Endothelial cell of umbilical vein (primary cell): ENCODE measurements at regions not wholly inside any gene's neighbourhood (a gene's known extent, or its start where the extent isn't known, plus 50 kb on each side); places are given as distances from the start of the nearest gene placed in this dataset.

Experiments used
- BruUV-seq: library from RNA; stranded (reverse); fragments of 400-500 nt; replicated peaks from 2 replicates; lab custom pipeline; 2021; lab: Mats Ljungman, UMichigan
- CTCF ChIA-PET: fragments of 300-600, 350-600 bp; sonication (Branson Sonifier 250); formaldehyde crosslinking; loops from one replicate; lab custom pipeline; 2021; ENCODE audit warnings: antibody characterized with exemption, inconsistent platforms; lab: Charles Lee
- POLR2A ChIA-PET: fragments of 300-600, 350-600 bp; sonication (Branson Sonifier 250); formaldehyde crosslinking; loops from one replicate; lab custom pipeline; 2021; ENCODE audit warnings: antibody characterized with exemption, inconsistent platforms; lab: Charles Lee
- DNase-seq: peaks from one replicate; pipeline ENCODE4 v3.0.0-alpha.2; 2011; ENCODE audit warnings: low read depth, low spot score
- FAIRE-seq: peaks from 2 replicates; lab custom pipeline; 2011; peaks lifted over from hg19 to GRCh38; lab: Jason Lieb, UNC
- H2AFZ ChIP-seq: 2 replicates; pipeline ENCODE4 v1.6.0; 2012; ENCODE audit warnings: low read depth, low read length, control low read depth, inconsistent platforms
- H3K27ac ChIP-seq: 2 replicates; pipeline ENCODE4 v1.5.1; 2011; ENCODE audit warnings: low read depth, mild to moderate bottlenecking, control low read depth, low read length, moderate library complexity; ENCODE audit not compliant: insufficient read depth
- H3K27me3 ChIP-seq, 2 experiments: 2 replicates each; pipeline versions ENCODE4 v1.6.0 to v1.6.1; 2011; ENCODE audit warnings: low read length in 2 of 2, mixed read lengths in 1 of 2; ENCODE audit not compliant: control insufficient read depth in 2 of 2, insufficient read depth in 2 of 2
- H3K36me3 ChIP-seq, 2 experiments: 2 replicates in 1 of 2; 3 replicates in 1 of 2; pipeline ENCODE4 v1.5.1; 2011; ENCODE audit warnings: low read length in 2 of 2, mild to moderate bottlenecking in 1 of 2, moderate library complexity in 1 of 2; ENCODE audit not compliant: control insufficient read depth in 2 of 2, insufficient read depth in 2 of 2; ENCODE audit errors: extremely low read depth in 1 of 2
- H3K4me1 ChIP-seq: 3 replicates; pipeline ENCODE4 v1.5.1; 2011; ENCODE audit warnings: mild to moderate bottlenecking, low read length; ENCODE audit not compliant: control insufficient read depth, insufficient read depth; ENCODE audit errors: extremely low read depth
- H3K4me2 ChIP-seq: 2 replicates; pipeline ENCODE4 v1.6.1; 2011; ENCODE audit warnings: low read length, control low read depth, mixed read lengths; ENCODE audit not compliant: insufficient read depth
- H3K4me3 ChIP-seq, 3 experiments: fragments of 200-600 bp in 1 of 3; sonication (generic), shearing (Covaris generic) in 1 of 3; replicated peaks in 1 of 3; 2 replicates each; pipeline ENCODE4 v1.5.1; 2011 to 2016; ENCODE audit warnings: control low read depth in 3 of 3, low read length in 3 of 3, mild to moderate bottlenecking in 2 of 3, inconsistent platforms in 1 of 3, low read depth in 1 of 3, moderate library complexity in 1 of 3; ENCODE audit not compliant: insufficient read depth in 1 of 3
- H3K79me2 ChIP-seq: 2 replicates; pipeline ENCODE4 v1.6.0; 2012; ENCODE audit warnings: low read length, inconsistent platforms; ENCODE audit not compliant: control insufficient read depth, insufficient read depth
- H3K9ac ChIP-seq: replicated peaks from 2 replicates; pipeline ENCODE3; 2011; ENCODE audit warnings: low read length, control low read depth; ENCODE audit not compliant: insufficient read depth; ENCODE audit errors: extremely low read depth
- H3K9me1 ChIP-seq: replicated peaks from 3 replicates; pipeline ENCODE4 v1.6.0; 2011; ENCODE audit warnings: mild to moderate bottlenecking, low read length; ENCODE audit not compliant: control insufficient read depth, insufficient read depth; ENCODE audit errors: extremely low read depth
- H3K9me3 ChIP-seq: replicated peaks from 2 replicates; pipeline ENCODE4 v1.5.1; 2012; ENCODE audit warnings: low read length, inconsistent platforms; ENCODE audit not compliant: control insufficient read depth, insufficient read depth
- H4K20me1 ChIP-seq: replicated peaks from 2 replicates; pipeline ENCODE3; 2011; ENCODE audit warnings: mild to moderate bottlenecking, low read length; ENCODE audit not compliant: control insufficient read depth, insufficient read depth; ENCODE audit errors: extremely low read depth
- FOS ChIP-seq: IDR thresholded peaks from 2 replicates; pipeline ENCODE4 v1.6.1; 2011; ENCODE audit warnings: mild to moderate bottlenecking, low read length, moderate library complexity, borderline replicate concordance; ENCODE audit not compliant: insufficient read depth
- MYC ChIP-seq: IDR thresholded peaks from one replicate; pipeline ENCODE4 v1.6.1; 2011; ENCODE audit warnings: mild to moderate bottlenecking, low read depth, low read length
- dilution Hi-C: fragments of 300-500 bp; cut with MboI; formaldehyde crosslinking; loops from one replicate; pipeline ENCODE4 v1.15.0; 2019; ENCODE audit warnings: low sequenced_read_pairs; ENCODE audit not compliant: extremely low pct_ligation_motif_present
- intact Hi-C: fragments of 100-400 bp; cut with micrococcal nuclease; formaldehyde crosslinking; loops from one replicate; pipeline ENCODE4 v1.10.0; 2022
- TF ChIP-seq, protein P1 (sequence below), 2 donors: IDR thresholded peaks; 1 replicate in 1 of 2; 2 replicates in 1 of 2; pipeline ENCODE4 v1.5.1; 2011; ENCODE audit warnings: low read length in 2 of 2, mild to moderate bottlenecking in 2 of 2, moderate library complexity in 2 of 2, control low read depth in 1 of 2, inconsistent platforms in 1 of 2, low read depth in 1 of 2; ENCODE audit not compliant: insufficient read depth in 1 of 2; ENCODE audit errors: extremely low read depth in 1 of 2

- H4K20me1 ChIP-seq, result no peaks in the 10 kb centered on the region
- FAIRE-seq, result no peak
- H3K27ac ChIP-seq, result no peak overlapping the region
- H3K9ac ChIP-seq, result no peak overlapping the region
- H3K4me3 ChIP-seq, result no peak overlapping the region
- H3K36me3 ChIP-seq, result no peaks in the 10 kb centered on the region
- no peak overlapping the region for H3K4me2 ChIP-seq
- peaks cover 0 to 2% of the 10 kb centered on the region in 2 experiments for H3K27me3 ChIP-seq
- no peaks in the 10 kb centered on the region for H3K9me1 ChIP-seq
- no peak overlapping the region for H2AFZ ChIP-seq
- H3K4me1 ChIP-seq, result peaks cover 16% of the 10 kb centered on the region
- TF ChIP-seq MYC, result no peak
- TF ChIP-seq FOS, result no peak
- BruUV-seq, result no TSS peak
- dilution Hi-C loops, result no loop called here
- POLR2A ChIA-PET, result no interaction called here
- DNase-seq, result no peak
- intact Hi-C loops, result loop anchor here (1.0 kb wide), 1 partner anchor 111 kb away; no protein-coding TSS in a partner anchor
- CTCF ChIA-PET, result interaction anchor here (1.0 to 2.3 kb wide), 3 partner anchors 13 to 192 kb away, joined by 3 to 7 read pairs (median 3); no protein-coding TSS in a partner anchor
- H3K79me2 ChIP-seq, result no peaks in the 10 kb centered on the region
- no peaks in the 10 kb centered on the region for H3K9me3 ChIP-seq
Measured at GRCh38 chr2:15747603-15748471, 156.2 kb downstream of the DDX1 start.

- Histone ChIP-seq H3K4me1 (peaks cover 16% of the 10 kb centered on the region), H3K27ac (no peak overlapping the region), H3K27me3 (peaks cover 0 to 2% of the 10 kb centered on the region in 2 experiments), H3K9ac (no peak overlapping the region), H3K9me3 (no peaks in the 10 kb centered on the region), H3K79me2 (no peaks in the 10 kb centered on the region), H3K4me2 (no peak overlapping the region), H2AFZ (no peak overlapping the region), H3K36me3 (no peaks in the 10 kb centered on the region), H3K4me3 (no peak overlapping the region), H4K20me1 (no peaks in the 10 kb centered on the region), H3K9me1 (no peaks in the 10 kb centered on the region)
- DNase-seq (no peak), FAIRE-seq (no peak)
- POLR2A ChIA-PET, result no interaction called here
- TF ChIP-seq MYC, result no peak
- TF ChIP-seq, protein P1, sequence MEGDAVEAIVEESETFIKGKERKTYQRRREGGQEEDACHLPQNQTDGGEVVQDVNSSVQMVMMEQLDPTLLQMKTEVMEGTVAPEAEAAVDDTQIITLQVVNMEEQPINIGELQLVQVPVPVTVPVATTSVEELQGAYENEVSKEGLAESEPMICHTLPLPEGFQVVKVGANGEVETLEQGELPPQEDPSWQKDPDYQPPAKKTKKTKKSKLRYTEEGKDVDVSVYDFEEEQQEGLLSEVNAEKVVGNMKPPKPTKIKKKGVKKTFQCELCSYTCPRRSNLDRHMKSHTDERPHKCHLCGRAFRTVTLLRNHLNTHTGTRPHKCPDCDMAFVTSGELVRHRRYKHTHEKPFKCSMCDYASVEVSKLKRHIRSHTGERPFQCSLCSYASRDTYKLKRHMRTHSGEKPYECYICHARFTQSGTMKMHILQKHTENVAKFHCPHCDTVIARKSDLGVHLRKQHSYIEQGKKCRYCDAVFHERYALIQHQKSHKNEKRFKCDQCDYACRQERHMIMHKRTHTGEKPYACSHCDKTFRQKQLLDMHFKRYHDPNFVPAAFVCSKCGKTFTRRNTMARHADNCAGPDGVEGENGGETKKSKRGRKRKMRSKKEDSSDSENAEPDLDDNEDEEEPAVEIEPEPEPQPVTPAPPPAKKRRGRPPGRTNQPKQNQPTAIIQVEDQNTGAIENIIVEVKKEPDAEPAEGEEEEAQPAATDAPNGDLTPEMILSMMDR (IDR thresholded peaks at IDR 0.05; ENCODE audit: extremely low read depth in 1 of 2, insufficient read depth in 1 of 2, low read depth in 1 of 2, low read length in 2 of 2), result peak; percentile 51
- CTCF ChIA-PET, result interaction anchor here (0.5 to 2.3 kb wide), 4 partner anchors 11 to 109 kb away, joined by 3 to 7 read pairs (median 3); no protein-coding TSS in a partner anchor
- dilution Hi-C loops, result no loop called here
- intact Hi-C loops, result loop anchor here (1.0 kb wide), 1 partner anchor 112 kb away; no protein-coding TSS in a partner anchor
- BruUV-seq, result no TSS peak
Measured at GRCh38 chr2:15748736-15749323, 157.2 kb downstream of the DDX1 start.
